GM23248 (cell line): ENCODE measurements at regions not wholly inside any gene's neighbourhood (a gene's known extent, or its start where the extent isn't known, plus 50 kb on each side); places are given as distances from the start of the nearest gene placed in this dataset.

Source experiments
- EZH2 ChIP-seq: fragments of 200-600 bp; sonication (generic); IDR thresholded peaks from 2 replicates; pipeline ENCODE4 v1.6.1; 2018; ENCODE audit warnings: antibody characterized with exemption, mild to moderate bottlenecking; ENCODE audit not compliant: insufficient read depth, poor library complexity, severe bottlenecking
- EZH2phosphoT487 ChIP-seq: fragments of 200-600 bp; sonication (generic); IDR thresholded peaks from 2 replicates; pipeline ENCODE4 v1.6.1; 2018; ENCODE audit warnings: antibody characterized with exemption, moderate library complexity, mild to moderate bottlenecking, low read depth; ENCODE audit not compliant: insufficient read depth

DNA sequence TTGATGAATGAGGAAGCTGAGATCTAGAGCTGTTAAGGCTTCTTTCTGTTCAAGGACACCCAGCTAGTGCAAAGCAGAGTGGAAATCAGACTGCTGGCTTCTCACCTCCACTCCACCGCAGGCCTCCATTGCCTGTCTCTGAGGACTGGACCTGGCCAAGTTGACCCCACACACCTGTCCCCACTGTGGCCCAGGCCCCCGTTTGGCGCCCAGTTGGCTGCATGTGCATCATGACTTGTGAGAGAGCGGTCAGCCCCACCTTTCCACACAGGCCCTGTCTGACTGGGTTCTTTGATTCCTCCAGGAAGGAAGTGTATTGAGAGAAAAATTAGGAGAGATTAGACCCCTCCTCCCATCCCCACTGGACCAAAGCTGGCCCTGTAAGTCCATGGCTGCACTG is 206.3 kb upstream of the TLE3 start:
- TF ChIP-seq EZH2phosphoT487 (no peak), EZH2 (no peak)
